HG03439 (cell line): ENCODE measurements at regions not wholly inside any gene's neighbourhood (a gene's known extent, or its start where the extent isn't known, plus 50 kb on each side); places are given as distances from the start of the nearest gene placed in this dataset.
"Not testable (repeated sequence)": the region's sequence is repeated elsewhere in the genome, so short reads cannot be mapped to it uniquely, and the experiment has no call there.

Experiments used
- ATAC-seq: cut with Tn5 transposase; IDR thresholded peaks from one replicate; pipeline ENCODE4 v1.9.1; 2021; ENCODE audit warnings: mild to moderate bottlenecking, moderate library complexity; ENCODE audit not compliant: unreplicated experiment

GRCh38 chr4:150018257-150018656 lies 60.0 kb upstream of the DCLK2 start:
- ATAC-seq = no peak

- ATAC-seq = no peak
These were observed 56.8 kb upstream of the DCLK2 start for GRCh38 chr4:150021483-150021882.

- ATAC-seq = no peak
These were observed 54.8 kb upstream of the DCLK2 start for GRCh38 chr4:150023489-150023888.

GRCh38 chr4:150026987-150027386 lies 51.3 kb upstream of the DCLK2 start:
- not testable (repeated sequence) for ATAC-seq
